Tibial artery (tissue), 4 donors: ENCODE measurements at regions not wholly inside any gene's neighbourhood (a gene's known extent, or its start where the extent isn't known, plus 50 kb on each side); places are given as distances from the start of the nearest gene placed in this dataset.

Source experiments
- DNase-seq, 2 donors: peaks; one replicate each; pipeline ENCODE4 v3.0.0-alpha.2; 2019
- H3K27ac ChIP-seq, 2 donors: fragments of 200-600 bp; sonication (generic) in 1 of 2; 1 replicate in 1 of 2; 2 replicates in 1 of 2; pipeline ENCODE4 v1.5.1; 2018 to 2019; ENCODE audit warnings: mild to moderate bottlenecking in 1 of 2
- H3K27me3 ChIP-seq, 2 donors: fragments of 200-600 bp; sonication (generic) in 1 of 2; one replicate each; pipeline versions ENCODE4 v1.5.1 to v1.6.0; 2016 to 2019
- H3K36me3 ChIP-seq, 3 donors: fragments of 200-600 bp; sonication (generic) in 2 of 3; one replicate each; pipeline ENCODE4 v1.5.1; 2016 to 2019; ENCODE audit warnings: mild to moderate bottlenecking in 2 of 3
- H3K4me1 ChIP-seq, 4 donors: fragments of 200-600 bp; sonication (generic) in 2 of 4; 1 replicate in 3 of 4; 2 replicates in 1 of 4; pipeline ENCODE4 v1.5.1; 2016 to 2019
- H3K4me3 ChIP-seq, 2 donors: fragments of 200-600 bp; sonication (generic) in 1 of 2; 1 replicate in 1 of 2; 2 replicates in 1 of 2; pipeline ENCODE4 v1.5.1; 2018 to 2019; ENCODE audit warnings: mild to moderate bottlenecking in 2 of 2
- H3K9me3 ChIP-seq, 3 donors: fragments of 200-600 bp; sonication (generic) in 1 of 3; one replicate each; pipeline ENCODE4 v1.5.1; 2016 to 2019
- intact Hi-C: fragments of 100-400 bp; cut with DNase I; formaldehyde crosslinking; loops from one replicate; pipeline ENCODE4 v1.15.0; 2023; ENCODE audit warnings: low total_unique reads
- TF ChIP-seq, protein P1 (sequence below), 2 experiments: fragments of 200-600 bp in 1 of 2; fragments of 450-650 bp in 1 of 2; IDR thresholded peaks; one replicate each; pipeline ENCODE4 v1.5.1; 2017 to 2019; ENCODE audit warnings: antibody characterized with exemption in 2 of 2, mild to moderate bottlenecking in 1 of 2, moderate library complexity in 1 of 2

DNA sequence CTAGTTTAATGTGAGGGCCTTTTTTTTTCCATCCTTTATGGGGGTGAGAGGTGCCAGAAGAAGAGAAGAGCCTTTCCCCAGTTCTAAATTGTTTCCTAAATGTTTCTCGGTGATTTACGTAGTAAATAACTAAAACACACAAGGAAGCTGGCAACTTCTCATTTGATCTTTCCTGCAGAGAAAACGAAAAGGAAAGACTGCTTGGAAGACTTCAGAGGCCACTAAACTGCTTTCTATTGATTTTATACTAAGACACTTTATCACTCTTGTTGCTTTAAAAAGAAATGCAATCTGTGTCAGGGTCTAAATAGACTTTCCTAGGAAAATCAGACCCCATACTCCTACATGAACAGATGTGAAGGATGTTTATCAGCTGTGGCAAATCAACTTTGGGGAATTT, 52.1 kb upstream of the KAZN start:
- DNase-seq = no peak
- H3K27ac ChIP-seq = no peak overlapping the region
- no peak overlapping the region for H3K4me3 ChIP-seq
- intact Hi-C loops = no loop called here
- TF ChIP-seq, protein P1, sequence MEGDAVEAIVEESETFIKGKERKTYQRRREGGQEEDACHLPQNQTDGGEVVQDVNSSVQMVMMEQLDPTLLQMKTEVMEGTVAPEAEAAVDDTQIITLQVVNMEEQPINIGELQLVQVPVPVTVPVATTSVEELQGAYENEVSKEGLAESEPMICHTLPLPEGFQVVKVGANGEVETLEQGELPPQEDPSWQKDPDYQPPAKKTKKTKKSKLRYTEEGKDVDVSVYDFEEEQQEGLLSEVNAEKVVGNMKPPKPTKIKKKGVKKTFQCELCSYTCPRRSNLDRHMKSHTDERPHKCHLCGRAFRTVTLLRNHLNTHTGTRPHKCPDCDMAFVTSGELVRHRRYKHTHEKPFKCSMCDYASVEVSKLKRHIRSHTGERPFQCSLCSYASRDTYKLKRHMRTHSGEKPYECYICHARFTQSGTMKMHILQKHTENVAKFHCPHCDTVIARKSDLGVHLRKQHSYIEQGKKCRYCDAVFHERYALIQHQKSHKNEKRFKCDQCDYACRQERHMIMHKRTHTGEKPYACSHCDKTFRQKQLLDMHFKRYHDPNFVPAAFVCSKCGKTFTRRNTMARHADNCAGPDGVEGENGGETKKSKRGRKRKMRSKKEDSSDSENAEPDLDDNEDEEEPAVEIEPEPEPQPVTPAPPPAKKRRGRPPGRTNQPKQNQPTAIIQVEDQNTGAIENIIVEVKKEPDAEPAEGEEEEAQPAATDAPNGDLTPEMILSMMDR (IDR thresholded peaks at IDR 0.05) = no peak
- peaks cover 0 to 26% of the 10 kb centered on the region in 2 donors for H3K27me3 ChIP-seq
- H3K36me3 ChIP-seq = no peaks in the 10 kb centered on the region
- H3K9me3 ChIP-seq = no peaks in the 10 kb centered on the region
- no peaks in the 10 kb centered on the region for H3K4me1 ChIP-seq
